A673 (cell line): ENCODE measurements at regions not wholly inside any gene's neighbourhood (a gene's known extent, or its start where the extent isn't known, plus 50 kb on each side); places are given as distances from the start of the nearest gene placed in this dataset.

Source experiments
- EZH2 ChIP-seq: fragments of 200-600 bp; sonication (generic); IDR thresholded peaks from 2 replicates; pipeline ENCODE4 v1.6.1; 2017; ENCODE audit warnings: borderline replicate concordance, low read depth, mild to moderate bottlenecking, mixed read lengths, antibody characterized with exemption, low read length; ENCODE audit not compliant: poor library complexity, severe bottlenecking
- TF ChIP-seq, protein P1 (sequence below): fragments of 300-800, 200-600 bp; sonication (generic); conservative IDR thresholded peaks from 2 replicates; pipeline ENCODE4 v1.5.1; 2017; ENCODE audit warnings: low read depth, mild to moderate bottlenecking, antibody characterized with exemption, low read length, moderate library complexity, mixed read lengths

DNA sequence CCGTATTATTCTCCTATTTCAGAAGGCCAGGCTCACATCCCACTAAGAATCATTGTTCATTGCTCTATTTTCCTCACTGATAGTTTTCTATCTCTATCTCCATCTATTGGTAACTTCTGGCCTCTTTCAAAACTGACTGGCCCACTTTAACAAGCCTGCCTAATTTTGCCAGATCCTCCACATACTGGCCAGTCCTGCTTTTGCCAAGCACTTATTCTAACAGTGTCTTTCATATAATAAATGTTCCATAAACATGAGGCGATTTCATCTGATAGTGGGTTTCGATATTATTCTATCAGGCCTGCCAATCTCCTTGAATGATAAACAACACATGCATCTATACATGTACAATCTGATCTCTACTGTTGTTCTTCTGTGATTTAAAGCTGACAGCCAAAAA is 125.9 kb upstream of the KCNH7 start:
- TF ChIP-seq, protein P1, sequence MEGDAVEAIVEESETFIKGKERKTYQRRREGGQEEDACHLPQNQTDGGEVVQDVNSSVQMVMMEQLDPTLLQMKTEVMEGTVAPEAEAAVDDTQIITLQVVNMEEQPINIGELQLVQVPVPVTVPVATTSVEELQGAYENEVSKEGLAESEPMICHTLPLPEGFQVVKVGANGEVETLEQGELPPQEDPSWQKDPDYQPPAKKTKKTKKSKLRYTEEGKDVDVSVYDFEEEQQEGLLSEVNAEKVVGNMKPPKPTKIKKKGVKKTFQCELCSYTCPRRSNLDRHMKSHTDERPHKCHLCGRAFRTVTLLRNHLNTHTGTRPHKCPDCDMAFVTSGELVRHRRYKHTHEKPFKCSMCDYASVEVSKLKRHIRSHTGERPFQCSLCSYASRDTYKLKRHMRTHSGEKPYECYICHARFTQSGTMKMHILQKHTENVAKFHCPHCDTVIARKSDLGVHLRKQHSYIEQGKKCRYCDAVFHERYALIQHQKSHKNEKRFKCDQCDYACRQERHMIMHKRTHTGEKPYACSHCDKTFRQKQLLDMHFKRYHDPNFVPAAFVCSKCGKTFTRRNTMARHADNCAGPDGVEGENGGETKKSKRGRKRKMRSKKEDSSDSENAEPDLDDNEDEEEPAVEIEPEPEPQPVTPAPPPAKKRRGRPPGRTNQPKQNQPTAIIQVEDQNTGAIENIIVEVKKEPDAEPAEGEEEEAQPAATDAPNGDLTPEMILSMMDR, result no peak
- TF ChIP-seq EZH2, result no peak
